GM19043 (cell line): ENCODE measurements at regions not wholly inside any gene's neighbourhood (a gene's known extent, or its start where the extent isn't known, plus 50 kb on each side); places are given as distances from the start of the nearest gene placed in this dataset.
A peak's percentile ranks its signal among the peaks of the same experiment; 100 is the strongest.

Source experiments
- ATAC-seq: cut with Tn5 transposase; IDR thresholded peaks from one replicate; pipeline ENCODE4 v1.9.1; 2021; ENCODE audit warnings: low read depth; ENCODE audit not compliant: unreplicated experiment

GRCh38 chr3:193779933-193780332 is 186.9 kb downstream of the OPA1 start:
- no peak for ATAC-seq

- no peak for ATAC-seq
These were observed 187.4 kb downstream of the OPA1 start for GRCh38 chr3:193780397-193780796.

DNA sequence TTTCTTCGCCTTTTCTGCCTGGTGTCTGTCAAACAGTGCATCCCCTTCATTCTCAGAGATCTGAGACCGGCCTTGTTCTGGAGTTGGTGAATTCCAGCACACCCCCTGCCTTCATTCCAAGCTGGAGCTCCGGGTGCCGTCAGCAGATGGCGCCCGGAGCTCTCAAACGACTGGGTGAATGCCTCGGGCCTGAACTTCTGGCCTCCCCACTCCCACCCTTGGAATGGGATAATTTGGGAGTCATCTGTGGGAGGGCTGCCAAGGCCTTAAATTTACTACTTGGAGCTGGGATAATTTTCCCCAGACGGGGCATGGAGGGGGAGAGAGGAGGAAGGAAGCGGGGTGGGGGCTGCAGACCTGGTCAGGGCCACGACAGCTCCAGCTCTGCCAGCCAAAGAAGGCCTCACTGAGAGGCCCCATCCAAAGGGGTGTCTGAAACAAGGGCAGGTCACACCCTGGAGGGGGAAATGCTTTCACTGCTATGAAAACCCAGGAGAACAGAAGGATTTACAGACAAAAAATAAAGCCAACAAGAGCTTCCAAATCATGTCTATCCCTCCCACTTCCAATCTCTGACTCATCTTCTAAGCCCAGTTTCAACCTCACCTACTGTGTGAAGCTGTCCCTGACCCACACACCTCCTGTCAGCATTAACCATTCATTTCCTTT is 187.9 kb downstream of the OPA1 start:
- ATAC-seq, result no peak

GRCh38 chr3:193782276-193782647 is 189.3 kb downstream of the OPA1 start:
- ATAC-seq, result no peak

- no peak for ATAC-seq
These were observed 189.7 kb downstream of the OPA1 start for GRCh38 chr3:193782747-193783146.

DNA sequence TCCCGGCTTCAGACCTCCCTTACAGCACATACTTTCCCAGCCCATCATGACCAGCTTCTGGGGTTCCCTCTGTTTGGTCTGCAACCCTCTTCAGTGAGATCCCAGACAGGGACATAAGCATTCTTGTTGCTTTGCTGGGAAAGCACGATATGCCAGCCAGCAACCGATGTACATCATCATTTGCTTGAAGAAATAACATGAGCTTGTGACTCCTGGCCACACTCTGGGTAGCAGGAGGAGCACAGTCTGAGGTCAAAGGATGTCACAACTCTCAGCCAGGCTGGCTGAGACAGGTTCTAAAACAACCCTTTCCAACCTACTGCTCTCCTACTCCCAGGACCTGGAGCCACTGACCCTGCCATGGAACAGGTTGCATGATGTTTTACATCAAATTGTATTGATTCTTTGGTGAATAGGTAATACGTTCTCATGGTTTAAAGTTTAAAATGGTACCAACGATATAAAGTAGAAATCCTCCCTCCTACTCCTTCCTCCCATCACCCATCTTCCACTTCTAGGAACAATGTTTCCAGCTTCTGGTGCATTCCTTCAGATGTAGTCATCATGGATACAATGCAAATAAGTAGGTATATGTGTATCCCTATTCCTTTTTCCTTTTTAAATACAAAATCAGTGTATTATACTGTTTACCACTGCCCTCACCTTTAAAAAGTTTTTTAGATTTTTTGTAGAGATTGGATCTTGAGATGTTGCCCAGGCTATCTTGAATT is 190.3 kb downstream of the OPA1 start:
- no peak for ATAC-seq

GRCh38 chr3:193784822-193785221 is 191.8 kb downstream of the OPA1 start:
- no peak for ATAC-seq

DNA sequence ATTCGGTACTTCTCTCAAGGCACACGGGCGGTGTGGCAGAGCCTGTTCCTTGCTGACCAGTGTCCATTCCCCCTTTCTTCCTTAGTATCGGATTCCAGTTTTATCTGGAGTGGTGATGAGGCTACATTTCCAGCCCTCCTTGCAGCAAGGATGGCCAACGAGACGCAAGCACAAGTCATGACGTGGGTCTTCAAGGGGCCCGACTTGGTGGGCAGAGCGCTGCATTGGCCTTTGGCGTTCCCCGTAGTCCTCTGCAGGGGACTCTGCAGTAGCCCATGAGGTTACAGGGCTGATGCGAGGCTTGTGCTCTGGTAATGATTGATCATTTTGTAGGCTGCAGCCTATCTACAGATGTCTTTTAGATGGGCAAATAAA is 194.5 kb downstream of the OPA1 start:
- no peak for ATAC-seq

DNA sequence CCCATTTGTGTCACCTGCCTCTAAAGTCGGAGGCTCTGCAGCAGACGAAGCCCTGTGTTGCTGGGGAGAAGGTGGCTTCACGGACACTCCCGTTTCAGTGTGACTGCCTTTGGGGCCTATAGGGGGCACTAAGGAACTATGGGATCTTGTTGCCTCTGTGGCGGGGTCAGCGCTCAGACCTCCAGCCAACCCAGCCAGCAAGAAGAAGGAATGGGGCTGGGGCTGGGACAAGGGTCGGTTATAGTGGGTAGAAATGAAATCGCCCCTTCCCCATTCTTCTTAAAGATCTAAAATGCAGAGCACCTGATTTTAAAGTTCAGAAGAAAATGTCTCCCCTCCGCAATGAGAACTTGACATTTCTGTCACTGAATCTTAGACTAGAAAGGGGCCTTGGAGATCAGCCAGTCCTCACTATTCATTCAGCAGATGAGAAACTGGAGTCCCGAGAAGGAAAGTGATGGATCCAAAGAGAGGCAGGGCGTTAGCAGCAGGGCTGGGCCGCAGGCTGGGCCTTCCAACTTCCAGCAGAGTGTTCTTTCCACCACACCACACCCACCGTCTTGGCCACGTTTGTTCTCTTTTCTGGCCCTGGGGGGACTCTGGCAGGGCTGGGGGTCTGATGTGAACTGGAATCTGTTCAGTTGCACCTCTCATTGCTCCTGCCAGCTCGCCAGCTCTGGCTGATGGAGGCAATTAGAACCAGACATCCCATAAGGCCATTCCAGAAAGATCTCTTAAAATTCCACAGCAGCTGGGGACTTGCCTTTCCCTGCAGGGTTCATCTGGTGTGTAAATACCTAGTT is 195.4 kb downstream of the OPA1 start:
- ATAC-seq, result peak; percentile 93

DNA sequence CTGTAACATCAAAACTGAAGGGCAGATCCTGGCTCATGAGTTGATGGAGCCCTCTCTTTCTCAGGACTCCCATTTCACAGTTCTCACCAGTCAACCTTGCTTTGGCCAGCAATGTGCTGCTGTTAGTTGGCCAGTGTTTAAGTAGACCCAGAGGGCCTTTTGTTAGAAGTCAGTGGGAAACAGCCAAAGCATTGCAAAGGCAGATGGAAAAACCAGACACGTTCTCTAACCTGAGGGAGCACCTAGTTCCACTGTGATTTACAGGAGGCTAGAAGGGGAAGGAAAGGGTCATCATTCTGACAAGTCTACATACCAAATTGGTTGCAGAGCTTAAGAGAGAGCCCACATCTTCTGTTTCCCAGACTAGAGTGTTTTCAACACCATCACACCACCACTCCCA is 196.4 kb downstream of the OPA1 start:
- ATAC-seq, result no peak

- ATAC-seq, result no peak
These were observed 197.3 kb downstream of the OPA1 start for GRCh38 chr3:193790086-193790990.

DNA sequence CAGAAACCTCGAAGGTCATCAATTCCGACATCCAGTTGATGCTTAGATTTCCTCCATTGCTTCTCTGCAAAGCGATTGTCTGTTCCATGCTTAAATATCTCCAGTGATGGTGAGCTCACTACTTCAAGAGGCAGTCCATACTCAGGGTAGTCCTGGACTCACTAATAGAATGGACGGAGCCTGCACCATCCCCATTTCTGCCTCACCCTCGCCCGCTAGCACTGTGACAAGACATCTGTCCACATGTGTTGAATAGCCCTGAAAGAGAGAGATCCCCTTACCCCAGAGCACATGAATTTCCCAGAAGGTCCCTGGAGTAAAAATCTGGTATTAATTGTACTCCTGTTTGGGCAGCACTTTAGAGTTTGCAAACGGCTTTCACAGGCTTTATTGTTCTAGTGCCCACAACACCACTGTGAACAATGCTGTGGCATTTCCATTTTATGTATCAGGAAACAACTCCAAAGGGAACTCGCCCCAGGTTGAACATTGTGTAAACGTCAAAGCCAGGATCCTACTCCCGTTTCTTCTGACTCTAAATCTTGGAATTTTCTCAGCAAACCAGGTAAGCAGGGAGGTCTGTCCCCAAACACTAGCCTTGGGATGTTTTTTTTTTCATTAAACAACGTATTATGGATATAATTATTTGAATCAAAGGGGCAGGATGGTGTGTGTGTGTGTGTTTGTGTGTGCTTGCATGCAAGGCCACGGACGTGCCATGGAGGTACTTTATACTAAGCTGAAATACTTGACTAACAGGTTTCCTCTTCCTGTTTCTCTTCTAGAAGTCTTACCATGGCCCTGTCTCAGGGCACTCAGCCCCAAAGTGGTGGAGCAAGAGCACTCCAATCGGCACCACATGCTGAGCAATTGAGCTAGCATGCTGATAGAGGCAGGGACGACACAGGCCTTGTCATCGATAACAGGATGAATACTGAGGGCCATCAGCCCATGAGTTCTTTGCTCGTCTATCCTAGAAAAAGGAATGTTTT is 198.3 kb downstream of the OPA1 start:
- ATAC-seq, result no peak

DNA sequence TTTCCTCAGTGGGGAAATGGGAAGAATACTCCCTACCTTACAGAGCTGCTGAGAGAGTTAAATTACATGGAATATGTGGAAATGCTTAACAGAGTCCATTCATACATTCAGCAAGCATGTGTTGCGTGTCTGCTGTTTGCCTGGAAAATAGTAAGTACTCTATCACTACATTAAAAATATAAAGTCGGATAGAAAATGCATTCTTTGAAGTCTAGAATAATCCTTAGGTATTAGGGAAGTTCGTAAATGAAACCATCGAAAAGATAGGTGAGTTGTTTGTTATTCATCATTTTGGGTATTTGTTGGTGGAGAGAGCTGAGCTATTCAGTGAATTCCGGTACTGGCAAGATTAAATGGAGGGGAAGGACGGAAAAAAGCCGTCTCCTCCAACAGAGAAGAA is 200.1 kb downstream of the OPA1 start:
- ATAC-seq, result no peak

GRCh38 chr3:193794002-193794881 is 201.2 kb downstream of the OPA1 start:
- ATAC-seq, result no peak

- no peak for ATAC-seq
These were observed 202.2 kb downstream of the OPA1 start for GRCh38 chr3:193795062-193795690.

GRCh38 chr3:193796089-193796488 is 203.1 kb downstream of the OPA1 start:
- ATAC-seq, result no peak

DNA sequence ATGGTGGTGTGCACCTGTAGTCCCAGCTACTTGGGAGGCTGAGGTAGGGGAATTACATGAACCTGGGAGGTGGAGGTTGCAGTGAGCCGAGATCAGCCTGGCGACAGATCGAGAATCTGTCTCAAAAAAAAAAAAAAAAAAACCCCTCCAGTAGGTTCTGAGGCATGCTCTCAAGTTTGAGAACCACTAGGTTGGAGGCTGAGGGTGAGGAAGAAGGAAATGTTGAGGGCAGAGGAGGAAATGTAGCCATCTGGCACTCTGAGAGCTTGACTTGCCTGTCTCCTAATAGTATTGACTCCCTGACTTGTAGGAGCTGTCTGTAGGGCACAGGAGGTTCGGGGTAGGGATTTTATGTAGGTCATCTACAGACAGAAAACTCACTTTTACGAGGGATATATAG is 204.6 kb downstream of the OPA1 start:
- no peak for ATAC-seq

DNA sequence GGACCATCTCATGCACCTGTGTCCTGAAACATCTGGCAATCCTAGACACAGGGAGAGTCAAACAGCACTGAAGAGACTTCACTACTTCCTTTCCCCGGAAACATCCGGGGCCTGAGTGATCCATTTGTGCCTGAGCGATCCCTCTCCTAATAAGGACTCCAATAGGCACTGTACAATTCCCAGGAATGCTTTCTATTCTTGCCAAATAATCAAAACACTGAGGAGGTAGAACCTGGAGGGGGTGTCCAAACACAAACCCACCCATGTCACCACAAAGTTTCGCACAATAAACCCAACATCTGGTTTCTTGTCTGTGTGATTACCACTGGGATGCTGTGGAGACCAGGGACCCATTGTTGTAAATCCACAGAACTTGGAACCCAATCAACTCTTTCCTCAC is 205.0 kb downstream of the OPA1 start:
- no peak for ATAC-seq
